Activated gamma-delta T cell treated with anti-CD3 and anti-CD28 coated beads, Interleukin-2, amount 50 U/mL, for 16 hours (primary cell): ENCODE measurements at regions not wholly inside any gene's neighbourhood (a gene's known extent, or its start where the extent isn't known, plus 50 kb on each side); places are given as distances from the start of the nearest gene placed in this dataset.
"Not testable (repeated sequence)": the region's sequence is repeated elsewhere in the genome, so short reads cannot be mapped to it uniquely, and the experiment has no call there.

Experiments
- DNase-seq: peaks from one replicate; pipeline ENCODE4 v3.0.0-alpha.2; 2020; ENCODE audit warnings: low read depth

- DNase-seq: no peak
Measured at GRCh38 chrX:53883196-53883595, 161.1 kb downstream of the PHF8 start.

GRCh38 chrX:53882331-53882730 lies 161.9 kb downstream of the PHF8 start:
- no peak for DNase-seq

GRCh38 chrX:53880786-53881185 lies 163.5 kb downstream of the PHF8 start:
- not testable (repeated sequence) for DNase-seq

- DNase-seq: no peak
Measured at GRCh38 chrX:53859890-53860289, 173.4 kb upstream of the HUWE1 start.

GRCh38 chrX:53831662-53832635 lies 145.4 kb upstream of the HUWE1 start:
- DNase-seq: peak; percentile 5

- DNase-seq: no peak
Measured at GRCh38 chrX:53824686-53825085, 138.2 kb upstream of the HUWE1 start.

GRCh38 chrX:53818115-53818514 lies 131.6 kb upstream of the HUWE1 start:
- DNase-seq: not testable (repeated sequence)

- no peak for DNase-seq
Measured at GRCh38 chrX:53817548-53817947, 131.0 kb upstream of the HUWE1 start.

GRCh38 chrX:53813670-53814440 lies 127.3 kb upstream of the HUWE1 start:
- no peak for DNase-seq

- DNase-seq: no peak
Measured at GRCh38 chrX:53798281-53798680, 111.8 kb upstream of the HUWE1 start.

GRCh38 chrX:53795576-53795975 lies 109.1 kb upstream of the HUWE1 start:
- no peak for DNase-seq

GRCh38 chrX:53794181-53794580 lies 107.7 kb upstream of the HUWE1 start:
- no peak for DNase-seq

GRCh38 chrX:53768865-53769264 lies 82.3 kb upstream of the HUWE1 start:
- no peak for DNase-seq

GRCh38 chrX:53768451-53768850 lies 81.9 kb upstream of the HUWE1 start:
- DNase-seq: no peak

- no peak for DNase-seq
Measured at GRCh38 chrX:53767544-53767943, 81.0 kb upstream of the HUWE1 start.

GRCh38 chrX:53757181-53757580 lies 70.7 kb upstream of the HUWE1 start:
- not testable (repeated sequence) for DNase-seq

GRCh38 chrX:53746718-53747117 lies 60.2 kb upstream of the HUWE1 start:
- no peak for DNase-seq

GRCh38 chrX:53743244-53743643 lies 56.7 kb upstream of the HUWE1 start:
- DNase-seq: no peak

GRCh38 chrX:53738370-53738906 lies 51.9 kb upstream of the HUWE1 start:
- no peak for DNase-seq
